PC-3 (cell line): ENCODE measurements at regions not wholly inside any gene's neighbourhood (a gene's known extent, or its start where the extent isn't known, plus 50 kb on each side); places are given as distances from the start of the nearest gene placed in this dataset.

Source experiments
- ATAC-seq: fragments of 200-7000 bp; cut with Tn5 transposase; 2 replicates; pipeline ENCODE4 v1.9.1; 2020; ENCODE audit warnings: mild to moderate bottlenecking, moderate library complexity
- BruUV-seq: library from RNA; stranded (reverse); fragments of 400-500 nt; replicated peaks from 2 replicates; lab custom pipeline; 2021; lab: Mats Ljungman, UMichigan
- CTCF ChIA-PET: fragments of 300-600 bp; sonication (Branson Sonifier 250); formaldehyde crosslinking; loops from one replicate; lab custom pipeline; 2022; ENCODE audit warnings: antibody characterized with exemption; lab: Charles Lee
- POLR2A ChIA-PET: fragments of 300-600 bp; sonication (Branson Sonifier 250); formaldehyde crosslinking; loops from one replicate; lab custom pipeline; 2022; ENCODE audit warnings: antibody characterized with exemption; ENCODE audit not compliant: unreplicated experiment; lab: Charles Lee
- DNase-seq: peaks from one replicate; pipeline ENCODE4 v3.0.0-alpha.2; 2015
- H2AFZ ChIP-seq: fragments of 300-600 bp; sonication (generic); 2 replicates; pipeline ENCODE4 v1.6.0; 2016; ENCODE audit warnings: antibody characterized with exemption, low read length
- H3F3A ChIP-seq: fragments of 300-600 bp; sonication (generic); one replicate; pipeline ENCODE4 v1.6.0; 2017; ENCODE audit warnings: antibody characterized with exemption, low read length, control low read depth, mild to moderate bottlenecking; ENCODE audit not compliant: unreplicated experiment
- H3K27ac ChIP-seq: fragments of 300-600 bp; sonication (generic); 2 replicates; pipeline ENCODE4 v1.5.1; 2016; ENCODE audit warnings: mild to moderate bottlenecking, low read length
- H3K27me3 ChIP-seq: fragments of 300-600 bp; sonication (generic); 2 replicates; pipeline ENCODE4 v1.6.1; 2016; ENCODE audit warnings: low read length, mixed read lengths
- H3K36me3 ChIP-seq: fragments of 300-600 bp; sonication (generic); 2 replicates; pipeline ENCODE4 v1.6.1; 2016; ENCODE audit warnings: low read depth, mixed run types, low read length, mixed read lengths
- H3K4me1 ChIP-seq: fragments of 300-600 bp; sonication (generic); 2 replicates; pipeline ENCODE4 v1.5.1; 2016; ENCODE audit warnings: low read length; ENCODE audit not compliant: insufficient read depth
- H3K4me2 ChIP-seq: fragments of 300-600 bp; sonication (generic); 2 replicates; pipeline ENCODE4 v1.6.0; 2016; ENCODE audit warnings: low read length
- H3K4me3 ChIP-seq: fragments of 300-600 bp; sonication (generic); 2 replicates; pipeline ENCODE4 v1.5.1; 2016; ENCODE audit warnings: mild to moderate bottlenecking, low read length, mixed read lengths
- H3K79me2 ChIP-seq: fragments of 300-600 bp; sonication (generic); 2 replicates; pipeline ENCODE4 v1.6.1; 2017; ENCODE audit warnings: low read length, mixed read lengths
- H3K9ac ChIP-seq: fragments of 300-600 bp; sonication (generic); 2 replicates; pipeline ENCODE4 v1.6.0; 2016; ENCODE audit warnings: mild to moderate bottlenecking, low read length
- H3K9me2 ChIP-seq: fragments of 300-600 bp; sonication (generic); replicated peaks from 2 replicates; pipeline ENCODE4 v1.6.1; 2016; ENCODE audit warnings: mixed run types, low read length, mixed read lengths
- H3K9me3 ChIP-seq: fragments of 300-600 bp; sonication (generic); 2 replicates; pipeline ENCODE4 v1.6.1; 2016; ENCODE audit warnings: low read length, mixed read lengths
- H4K20me1 ChIP-seq: fragments of 300-600 bp; sonication (generic); 2 replicates; pipeline ENCODE4 v1.6.1; 2016; ENCODE audit warnings: low read length, mixed read lengths
- EZH2 ChIP-seq: fragments of 300-600 bp; sonication (generic); IDR thresholded peaks from one replicate; pipeline ENCODE4 v1.6.1; 2017; ENCODE audit warnings: antibody characterized with exemption, mild to moderate bottlenecking, low read length; ENCODE audit not compliant: unreplicated experiment
- EZH2phosphoT487 ChIP-seq: fragments of 300-600 bp; sonication (generic); IDR thresholded peaks from 2 replicates; pipeline ENCODE4 v1.6.1; 2018; ENCODE audit warnings: mild to moderate bottlenecking, antibody characterized with exemption, low read length, borderline replicate concordance
- intact Hi-C: fragments of 100-400 bp; cut with micrococcal nuclease; formaldehyde crosslinking; loops from 2 replicates; pipeline ENCODE4 v1.9.0; 2023
- TF ChIP-seq, protein P1 (sequence below): fragments of 300-600 bp; sonication (generic); conservative IDR thresholded peaks from 2 replicates; pipeline ENCODE4 v1.5.1; 2017; ENCODE audit warnings: antibody characterized with exemption, low read depth, mild to moderate bottlenecking, low read length

GRCh38 chr6:14246876-14247275 lies 129.3 kb downstream of the CD83 start:
- Histone ChIP-seq H3K4me3 (no peak overlapping the region), H3K27me3 (no peaks in the 10 kb centered on the region), H3K4me1 (no peaks in the 10 kb centered on the region), H3K27ac (no peak overlapping the region), H3K36me3 (no peaks in the 10 kb centered on the region), H3F3A (no peaks in the 10 kb centered on the region), H2AFZ (no peak overlapping the region), H4K20me1 (no peaks in the 10 kb centered on the region), H3K4me2 (no peak overlapping the region), H3K9me3 (no peaks in the 10 kb centered on the region), H3K9ac (no peak overlapping the region), H3K9me2 (no peaks in the 10 kb centered on the region), H3K79me2 (no peaks in the 10 kb centered on the region)
- no peak for DNase-seq
- ChIA-PET POLR2A (no interaction called here), CTCF (interaction anchor here (1.2 kb wide), 1 partner anchor 1936 kb away, joined by 3 read pairs; no protein-coding TSS in a partner anchor)
- intact Hi-C loops, result no loop called here
- no TSS peak for BruUV-seq
- ATAC-seq, result no peak
- TF ChIP-seq EZH2phosphoT487, result no peak

- DNase-seq (no peak), ATAC-seq (no peak)
- TF ChIP-seq EZH2phosphoT487 (no peak), EZH2 (no peak)
- Histone ChIP-seq H3K4me2 (no peak overlapping the region), H3K27me3 (no peaks in the 10 kb centered on the region), H3K4me3 (no peak overlapping the region), H2AFZ (no peak overlapping the region), H3K9ac (no peak overlapping the region), H4K20me1 (no peaks in the 10 kb centered on the region), H3K27ac (no peak overlapping the region), H3K4me1 (no peaks in the 10 kb centered on the region), H3K79me2 (no peaks in the 10 kb centered on the region), H3F3A (no peaks in the 10 kb centered on the region), H3K36me3 (no peaks in the 10 kb centered on the region), H3K9me3 (no peaks in the 10 kb centered on the region), H3K9me2 (no peaks in the 10 kb centered on the region)
- ChIA-PET CTCF (no interaction called here), POLR2A (no interaction called here)
- no TSS peak for BruUV-seq
- intact Hi-C loops, result no loop called here
Measured at GRCh38 chr6:14250573-14250972, 133.0 kb downstream of the CD83 start.

- TF ChIP-seq EZH2 (no peak), EZH2phosphoT487 (no peak)
- TF ChIP-seq, protein P1, sequence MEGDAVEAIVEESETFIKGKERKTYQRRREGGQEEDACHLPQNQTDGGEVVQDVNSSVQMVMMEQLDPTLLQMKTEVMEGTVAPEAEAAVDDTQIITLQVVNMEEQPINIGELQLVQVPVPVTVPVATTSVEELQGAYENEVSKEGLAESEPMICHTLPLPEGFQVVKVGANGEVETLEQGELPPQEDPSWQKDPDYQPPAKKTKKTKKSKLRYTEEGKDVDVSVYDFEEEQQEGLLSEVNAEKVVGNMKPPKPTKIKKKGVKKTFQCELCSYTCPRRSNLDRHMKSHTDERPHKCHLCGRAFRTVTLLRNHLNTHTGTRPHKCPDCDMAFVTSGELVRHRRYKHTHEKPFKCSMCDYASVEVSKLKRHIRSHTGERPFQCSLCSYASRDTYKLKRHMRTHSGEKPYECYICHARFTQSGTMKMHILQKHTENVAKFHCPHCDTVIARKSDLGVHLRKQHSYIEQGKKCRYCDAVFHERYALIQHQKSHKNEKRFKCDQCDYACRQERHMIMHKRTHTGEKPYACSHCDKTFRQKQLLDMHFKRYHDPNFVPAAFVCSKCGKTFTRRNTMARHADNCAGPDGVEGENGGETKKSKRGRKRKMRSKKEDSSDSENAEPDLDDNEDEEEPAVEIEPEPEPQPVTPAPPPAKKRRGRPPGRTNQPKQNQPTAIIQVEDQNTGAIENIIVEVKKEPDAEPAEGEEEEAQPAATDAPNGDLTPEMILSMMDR, result no peak
- Histone ChIP-seq H3K27ac (no peak overlapping the region), H3F3A (no peaks in the 10 kb centered on the region), H3K9ac (no peak overlapping the region), H3K4me1 (no peaks in the 10 kb centered on the region), H2AFZ (no peak overlapping the region), H3K9me3 (no peaks in the 10 kb centered on the region), H3K9me2 (no peaks in the 10 kb centered on the region), H3K79me2 (no peaks in the 10 kb centered on the region), H3K4me2 (no peak overlapping the region), H3K4me3 (no peak overlapping the region), H4K20me1 (no peaks in the 10 kb centered on the region), H3K36me3 (no peaks in the 10 kb centered on the region), H3K27me3 (no peaks in the 10 kb centered on the region)
- BruUV-seq, result no TSS peak
- no peak for ATAC-seq
- ChIA-PET POLR2A (no interaction called here), CTCF (no interaction called here)
- intact Hi-C loops, result no loop called here
- no peak for DNase-seq
Measured at GRCh38 chr6:14252271-14252850, 134.8 kb downstream of the CD83 start.

DNA sequence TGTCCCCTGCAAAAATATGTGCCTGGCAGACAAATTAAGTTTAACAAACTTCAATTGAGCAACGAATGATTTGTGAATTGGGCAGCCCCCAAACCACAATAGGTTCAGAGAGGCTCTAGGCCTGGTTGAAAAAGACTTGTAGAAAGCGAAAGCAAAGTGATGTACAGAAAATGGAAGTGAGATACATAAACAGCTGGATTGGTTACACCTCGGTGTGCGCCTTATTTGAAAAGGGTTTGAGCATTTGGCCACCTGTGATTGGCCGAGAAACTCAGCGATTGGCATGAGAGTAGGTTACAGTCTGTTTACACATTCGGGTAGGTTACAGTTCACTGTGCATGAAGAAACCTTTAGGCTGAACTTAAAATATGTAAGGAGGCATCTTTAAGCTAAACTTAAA lies 136.9 kb downstream of the CD83 start:
- Histone ChIP-seq H3K9ac (no peak overlapping the region), H3K79me2 (no peaks in the 10 kb centered on the region), H3K9me3 (no peaks in the 10 kb centered on the region), H3K27ac (no peak overlapping the region), H2AFZ (no peak overlapping the region), H3K4me1 (no peaks in the 10 kb centered on the region), H3K4me2 (no peak overlapping the region), H3K27me3 (no peaks in the 10 kb centered on the region), H3K9me2 (no peaks in the 10 kb centered on the region), H4K20me1 (no peaks in the 10 kb centered on the region), H3K4me3 (no peak overlapping the region), H3F3A (no peaks in the 10 kb centered on the region), H3K36me3 (no peaks in the 10 kb centered on the region)
- ChIA-PET POLR2A (no interaction called here), CTCF (no interaction called here)
- ATAC-seq, result no peak
- no peak for DNase-seq
- intact Hi-C loops, result no loop called here
- BruUV-seq, result no TSS peak
- TF ChIP-seq, protein P1, result no peak
- TF ChIP-seq EZH2, result no peak
- no peak for TF ChIP-seq EZH2phosphoT487
